Kidney (tissue), 13 donors: ENCODE measurements at regions not wholly inside any gene's neighbourhood (a gene's known extent, or its start where the extent isn't known, plus 50 kb on each side); places are given as distances from the start of the nearest gene placed in this dataset.

Source experiments
- DNase-seq, 5 donors: peaks; one replicate each; pipeline ENCODE4 v3.0.0-alpha.2; 2013 to 2020
- FAIRE-seq: peaks from 2 replicates; lab custom pipeline; 2012; peaks lifted over from hg19 to GRCh38; lab: Jason Lieb, UNC
- H3K27ac ChIP-seq, 2 donors: one replicate each; pipeline ENCODE4 v1.7.0; 2013; ENCODE audit warnings: low read depth in 2 of 2, low read length in 2 of 2, inconsistent platforms in 1 of 2
- H3K27me3 ChIP-seq: one replicate; pipeline ENCODE4 v1.7.1; 2013; ENCODE audit warnings: low read length, inconsistent platforms; ENCODE audit not compliant: control insufficient read depth, insufficient read depth
- H3K36me3 ChIP-seq, 3 donors: one replicate each; pipeline versions ENCODE4 v1.7.0 to v1.7.1; 2013; ENCODE audit warnings: low read length in 3 of 3, control low read depth in 1 of 3, inconsistent platforms in 1 of 3; ENCODE audit not compliant: insufficient read depth in 3 of 3, control insufficient read depth in 2 of 3
- H3K4me1 ChIP-seq, 3 donors: one replicate each; pipeline versions ENCODE4 v1.7.0 to v1.7.1; 2013; ENCODE audit warnings: low read length in 3 of 3, inconsistent platforms in 1 of 3, low read depth in 1 of 3; ENCODE audit not compliant: control insufficient read depth in 2 of 3, insufficient read depth in 2 of 3
- H3K4me3 ChIP-seq, 3 donors: one replicate each; pipeline versions ENCODE4 v1.7.0 to v1.8.1; 2013; ENCODE audit warnings: low read length in 3 of 3, control low read depth in 1 of 3, inconsistent platforms in 1 of 3
- H3K9ac ChIP-seq, 3 donors: one replicate each; pipeline versions ENCODE4 v1.7.0 to v1.7.1; 2013; ENCODE audit warnings: low read length in 3 of 3, control low read depth in 1 of 3, inconsistent platforms in 1 of 3
- H3K9me3 ChIP-seq, 3 donors: one replicate each; pipeline versions ENCODE4 v1.7.0 to v1.7.1; 2013; ENCODE audit warnings: low read length in 3 of 3, control low read depth in 1 of 3, inconsistent platforms in 1 of 3; ENCODE audit not compliant: control insufficient read depth in 2 of 3, insufficient read depth in 1 of 3
- intact Hi-C: fragments of 100-400 bp; cut with DNase I; formaldehyde crosslinking; loops from one replicate; pipeline ENCODE4 v1.11.1; 2022
- TF ChIP-seq, protein P1 (sequence below): IDR thresholded peaks from 3 replicates; pipeline ENCODE4 v1.5.1; 2012; ENCODE audit warnings: mild to moderate bottlenecking, moderate library complexity, borderline replicate concordance; ENCODE audit not compliant: insufficient read depth; ENCODE audit errors: extremely low read depth
- donor health status: control.
- donor health status: control.
- donor health status: control.
- donor health status: control.
- donor health status: control.
- donor health status: DM: yes; HTN: yes; CAD: no.
- donor health status: Normal renal cell carcinoma (clear cell type).

DNA sequence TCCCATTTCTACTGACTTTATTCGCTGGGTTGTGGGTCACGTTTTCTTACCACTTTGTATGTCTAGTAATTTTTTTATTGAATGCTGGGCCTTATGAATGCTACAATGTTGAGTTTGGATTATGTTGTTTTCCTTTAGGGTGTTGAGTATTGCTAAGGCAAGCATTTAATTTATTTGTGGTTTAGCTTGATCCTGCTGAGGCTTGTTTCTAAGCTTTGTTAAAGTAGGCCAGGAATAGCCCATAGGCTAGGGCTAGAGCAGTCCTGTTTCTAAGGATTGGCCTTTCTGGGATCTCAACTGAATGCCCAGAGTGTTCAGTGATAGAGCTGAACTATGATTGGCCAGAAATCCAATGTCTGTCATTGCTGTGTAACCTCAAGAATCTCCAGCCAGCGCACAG lies 56.1 kb upstream of the LDLRAD3 start:
- H3K4me3 ChIP-seq: no peak overlapping the region
- FAIRE-seq: no peak
- H3K4me1 ChIP-seq: no peaks in the 10 kb centered on the region
- no peak overlapping the region for H3K27ac ChIP-seq
- no peaks in the 10 kb centered on the region for H3K36me3 ChIP-seq
- H3K27me3 ChIP-seq: no peaks in the 10 kb centered on the region
- H3K9ac ChIP-seq: no peak overlapping the region
- no peak for DNase-seq
- no peaks in the 10 kb centered on the region for H3K9me3 ChIP-seq
- TF ChIP-seq, protein P1, sequence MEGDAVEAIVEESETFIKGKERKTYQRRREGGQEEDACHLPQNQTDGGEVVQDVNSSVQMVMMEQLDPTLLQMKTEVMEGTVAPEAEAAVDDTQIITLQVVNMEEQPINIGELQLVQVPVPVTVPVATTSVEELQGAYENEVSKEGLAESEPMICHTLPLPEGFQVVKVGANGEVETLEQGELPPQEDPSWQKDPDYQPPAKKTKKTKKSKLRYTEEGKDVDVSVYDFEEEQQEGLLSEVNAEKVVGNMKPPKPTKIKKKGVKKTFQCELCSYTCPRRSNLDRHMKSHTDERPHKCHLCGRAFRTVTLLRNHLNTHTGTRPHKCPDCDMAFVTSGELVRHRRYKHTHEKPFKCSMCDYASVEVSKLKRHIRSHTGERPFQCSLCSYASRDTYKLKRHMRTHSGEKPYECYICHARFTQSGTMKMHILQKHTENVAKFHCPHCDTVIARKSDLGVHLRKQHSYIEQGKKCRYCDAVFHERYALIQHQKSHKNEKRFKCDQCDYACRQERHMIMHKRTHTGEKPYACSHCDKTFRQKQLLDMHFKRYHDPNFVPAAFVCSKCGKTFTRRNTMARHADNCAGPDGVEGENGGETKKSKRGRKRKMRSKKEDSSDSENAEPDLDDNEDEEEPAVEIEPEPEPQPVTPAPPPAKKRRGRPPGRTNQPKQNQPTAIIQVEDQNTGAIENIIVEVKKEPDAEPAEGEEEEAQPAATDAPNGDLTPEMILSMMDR: no peak
- intact Hi-C loops: no loop called here

DNA sequence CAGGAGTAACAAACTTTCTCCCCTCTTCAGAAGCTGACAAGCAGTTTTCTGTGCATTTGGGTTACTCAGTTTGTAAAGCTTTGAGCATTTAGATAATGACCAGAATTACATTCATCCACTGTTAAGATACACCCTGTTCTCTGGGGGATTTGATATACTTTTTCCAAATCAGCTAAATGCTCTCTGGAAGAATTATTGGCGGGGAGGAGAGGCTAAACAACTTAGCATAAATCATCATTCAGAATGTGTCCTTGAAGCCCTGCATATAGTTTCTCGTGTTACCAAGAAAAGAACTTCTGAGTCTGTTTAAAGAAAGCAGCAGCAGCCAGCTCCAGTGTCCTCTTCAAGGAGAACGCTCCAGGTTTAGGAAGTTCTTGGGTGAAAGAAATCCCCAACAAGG lies 54.9 kb upstream of the LDLRAD3 start:
- no peak overlapping the region for H3K27ac ChIP-seq
- TF ChIP-seq, protein P1: no peak
- DNase-seq (peak in 2 of 5 donors; percentile 42 to 50), FAIRE-seq (no peak)
- H3K9ac ChIP-seq: no peak overlapping the region
- intact Hi-C loops: no loop called here
- no peaks in the 10 kb centered on the region for H3K9me3 ChIP-seq
- H3K36me3 ChIP-seq: no peaks in the 10 kb centered on the region
- no peaks in the 10 kb centered on the region for H3K27me3 ChIP-seq
- H3K4me3 ChIP-seq: no peak overlapping the region
- no peaks in the 10 kb centered on the region for H3K4me1 ChIP-seq

DNA sequence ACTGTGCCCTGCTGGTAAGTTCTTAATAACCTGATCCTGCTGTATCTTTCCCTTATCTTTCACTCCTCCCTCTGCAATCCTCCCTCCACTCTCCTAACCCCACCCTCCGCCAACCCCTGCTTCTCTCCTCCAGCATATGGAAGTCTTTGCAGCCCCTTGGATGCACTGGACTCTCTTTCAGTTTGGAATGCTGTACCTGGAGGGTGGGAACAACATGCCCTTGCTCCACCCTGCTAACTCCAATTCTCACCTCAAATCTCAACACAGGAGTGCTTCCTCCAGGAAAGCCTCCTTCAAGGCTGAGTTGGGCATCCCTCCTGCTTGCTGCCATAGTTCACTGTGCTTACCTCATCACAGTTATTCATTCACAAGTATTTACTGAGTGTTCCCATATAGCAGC lies 52.8 kb upstream of the LDLRAD3 start:
- intact Hi-C loops: no loop called here
- H3K27me3 ChIP-seq: no peaks in the 10 kb centered on the region
- no peak overlapping the region for H3K27ac ChIP-seq
- TF ChIP-seq, protein P1: no peak
- DNase-seq: no peak
- no peaks in the 10 kb centered on the region for H3K4me1 ChIP-seq
- H3K9me3 ChIP-seq: no peaks in the 10 kb centered on the region
- no peak overlapping the region for H3K4me3 ChIP-seq
- no peak for FAIRE-seq
- H3K9ac ChIP-seq: no peak overlapping the region
- no peaks in the 10 kb centered on the region for H3K36me3 ChIP-seq

DNA sequence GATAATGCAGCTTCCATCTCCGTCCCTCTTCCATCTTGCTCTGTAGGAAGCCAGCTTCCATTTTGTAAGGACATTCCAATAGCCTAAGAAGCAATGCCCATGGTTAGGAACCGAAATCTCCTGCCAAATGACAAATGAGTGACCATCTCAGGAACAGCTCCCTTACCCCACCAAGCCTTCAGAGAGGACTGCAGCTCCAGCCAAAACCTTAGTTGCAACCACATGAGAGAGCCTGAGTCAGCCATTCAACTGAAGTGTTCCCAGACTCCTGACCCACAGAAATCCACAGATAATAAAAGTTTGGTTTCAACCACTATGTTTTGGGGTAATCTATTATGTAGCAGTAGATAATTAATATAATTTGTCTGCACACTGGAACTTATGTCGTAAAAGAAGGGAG lies 51.7 kb upstream of the LDLRAD3 start:
- DNase-seq (no peak), FAIRE-seq (no peak)
- no peak overlapping the region for H3K27ac ChIP-seq
- no peaks in the 10 kb centered on the region for H3K27me3 ChIP-seq
- no peaks in the 10 kb centered on the region for H3K4me1 ChIP-seq
- TF ChIP-seq, protein P1: no peak
- intact Hi-C loops: no loop called here
- H3K4me3 ChIP-seq: no peak overlapping the region
- H3K9me3 ChIP-seq: no peaks in the 10 kb centered on the region
- H3K9ac ChIP-seq: no peak overlapping the region
- H3K36me3 ChIP-seq: no peaks in the 10 kb centered on the region
